CD14-positive monocyte (primary cell): ENCODE measurements at regions not wholly inside any gene's neighbourhood (a gene's known extent, or its start where the extent isn't known, plus 50 kb on each side); places are given as distances from the start of the nearest gene placed in this dataset.

Experiments
- DNase-seq, 3 donors: peaks; one replicate each; pipeline ENCODE4 v3.0.0-alpha.2; 2011 to 2022
- H2AFZ ChIP-seq: 2 replicates; pipeline ENCODE4 v1.6.0; 2012; ENCODE audit warnings: mild to moderate bottlenecking, low read depth, low read length, inconsistent platforms; ENCODE audit not compliant: insufficient read depth, poor library complexity, severe bottlenecking
- H3K27ac ChIP-seq, 2 donors: 1 replicate in 1 of 2; 2 replicates in 1 of 2; pipeline ENCODE4 v1.5.1; 2012 to 2013; ENCODE audit warnings: low read length in 2 of 2, control low read depth in 1 of 2, inconsistent platforms in 1 of 2, low read depth in 1 of 2, mild to moderate bottlenecking in 1 of 2
- H3K27me3 ChIP-seq, 2 donors: one replicate each; pipeline versions ENCODE4 v1.6.0 to v1.6.1; 2011 to 2013; ENCODE audit warnings: low read length in 2 of 2; ENCODE audit not compliant: control insufficient read depth in 2 of 2, insufficient read depth in 2 of 2
- H3K36me3 ChIP-seq, 2 donors: replicated peaks in 1 of 2; 1 replicate in 1 of 2; 2 replicates in 1 of 2; pipeline versions ENCODE4 v1.5.1 to v1.6.1; 2012 to 2013; ENCODE audit warnings: low read length in 2 of 2, control low read depth in 1 of 2, inconsistent platforms in 1 of 2, mild to moderate bottlenecking in 1 of 2; ENCODE audit not compliant: insufficient read depth in 2 of 2, control insufficient read depth in 1 of 2
- H3K4me1 ChIP-seq, 2 donors: 1 replicate in 1 of 2; 2 replicates in 1 of 2; pipeline versions ENCODE4 v1.5.1 to v1.6.1; 2012 to 2013; ENCODE audit warnings: low read length in 2 of 2, control low read depth in 1 of 2, inconsistent platforms in 1 of 2, mild to moderate bottlenecking in 1 of 2, moderate library complexity in 1 of 2; ENCODE audit not compliant: insufficient read depth in 2 of 2, control insufficient read depth in 1 of 2
- H3K4me2 ChIP-seq: replicated peaks from 2 replicates; pipeline ENCODE3; 2012; ENCODE audit warnings: low read length, moderate library complexity, mild to moderate bottlenecking; ENCODE audit not compliant: poor library complexity, severe bottlenecking; ENCODE audit errors: extremely low read depth
- H3K4me3 ChIP-seq, 3 experiments: fragments of 200-600 bp in 1 of 3; sonication (generic) in 1 of 3; replicated peaks in 1 of 3; 1 replicate in 2 of 3; 2 replicates in 1 of 3; pipeline ENCODE4 v1.5.1; 2011 to 2013; ENCODE audit warnings: low read length in 3 of 3, mild to moderate bottlenecking in 3 of 3, control low read depth in 2 of 3, low read depth in 2 of 3, inconsistent platforms in 1 of 3, moderate library complexity in 1 of 3
- H3K79me2 ChIP-seq: 2 replicates; pipeline ENCODE4 v1.6.0; 2012; ENCODE audit warnings: mild to moderate bottlenecking, control low read depth, inconsistent platforms, low read length, moderate library complexity; ENCODE audit not compliant: insufficient read depth
- H3K9ac ChIP-seq: 2 replicates; pipeline ENCODE4 v1.6.0; 2017; ENCODE audit warnings: low read length, mild to moderate bottlenecking; ENCODE audit not compliant: insufficient read depth, poor library complexity, severe bottlenecking
- H3K9me3 ChIP-seq, 2 donors: replicated peaks in 1 of 2; 1 replicate in 1 of 2; 2 replicates in 1 of 2; pipeline versions ENCODE4 v1.5.1 to v1.6.1; 2012 to 2013; ENCODE audit warnings: low read length in 2 of 2, control low read depth in 1 of 2; ENCODE audit not compliant: control insufficient read depth in 1 of 2, insufficient read depth in 1 of 2
- H4K20me1 ChIP-seq: 2 replicates; pipeline ENCODE4 v1.6.0; 2012; ENCODE audit warnings: mild to moderate bottlenecking, low read length, control low read depth, moderate library complexity; ENCODE audit not compliant: insufficient read depth
- H3K27ac Mint-ChIP-seq, 7 donors: one replicate each; pipeline ENCODE4 v1.8.0; 2020; ENCODE audit warnings: mild to moderate bottlenecking in 7 of 7, mixed read lengths in 7 of 7, moderate library complexity in 6 of 7, inconsistent platforms in 2 of 7
- H3K27me3 Mint-ChIP-seq, 3 donors: one replicate each; pipeline ENCODE4 v1.8.0; 2021 to 2022; ENCODE audit warnings: low read depth in 3 of 3, mild to moderate bottlenecking in 3 of 3, mixed read lengths in 3 of 3, moderate library complexity in 3 of 3, inconsistent platforms in 1 of 3
- H3K36me3 Mint-ChIP-seq, 2 donors: one replicate each; pipeline ENCODE4 v1.8.0; 2020; ENCODE audit warnings: mixed read lengths in 2 of 2, inconsistent platforms in 1 of 2, mild to moderate bottlenecking in 1 of 2
- H3K4me1 Mint-ChIP-seq: one replicate; pipeline ENCODE4 v1.8.0; 2020; ENCODE audit warnings: mild to moderate bottlenecking, mixed read lengths
- H3K4me3 Mint-ChIP-seq, 2 donors: one replicate each; pipeline ENCODE4 v1.8.0; 2020; ENCODE audit warnings: mild to moderate bottlenecking in 2 of 2, mixed read lengths in 2 of 2, moderate library complexity in 1 of 2
- H3K9me3 Mint-ChIP-seq, 7 donors: one replicate each; pipeline ENCODE4 v1.8.0; 2020 to 2022; ENCODE audit warnings: mixed read lengths in 7 of 7, mild to moderate bottlenecking in 6 of 7, moderate library complexity in 6 of 7, inconsistent platforms in 2 of 7
- WGBS: methylation state at CpG from one replicate; pipeline ENCODE4 v1.1.5; 2013; ENCODE audit warnings: missing lambda C conversion rate; ENCODE audit not compliant: insufficient coverage; 5-methylcytosine and 5-hydroxymethylcytosine counted together
- intact Hi-C, 2 donors: fragments of 100-400 bp; cut with micrococcal nuclease; formaldehyde crosslinking; loops; one replicate each; pipeline versions ENCODE4 v1.15.0 to v1.15.1; 2023
- TF ChIP-seq, protein P1 (sequence below): fragments of 200-600 bp; IDR thresholded peaks from one replicate; pipeline ENCODE4 v1.8.0; 2022; ENCODE audit warnings: antibody characterized with exemption, mild to moderate bottlenecking

- intact Hi-C loops = no loop called here
- Histone ChIP-seq H3K27ac (no peak overlapping the region), H2AFZ (no peak overlapping the region), H3K27me3 (no peaks in the 10 kb centered on the region), H3K79me2 (no peaks in the 10 kb centered on the region), H3K9me3 (peaks cover 0 to 11% of the 10 kb centered on the region in 2 donors), H3K4me3 (no peak overlapping the region), H3K4me1 (no peaks in the 10 kb centered on the region), H3K36me3 (no peaks in the 10 kb centered on the region), H3K9ac (no peak overlapping the region), H4K20me1 (no peaks in the 10 kb centered on the region), H3K4me2 (no peak overlapping the region)
- no peaks in the 10 kb centered on the region for H3K4me1 Mint-ChIP-seq
- peaks cover 0 to 14% (median 2%) of the 10 kb centered on the region in 7 donors for H3K9me3 Mint-ChIP-seq
- TF ChIP-seq, protein P1, sequence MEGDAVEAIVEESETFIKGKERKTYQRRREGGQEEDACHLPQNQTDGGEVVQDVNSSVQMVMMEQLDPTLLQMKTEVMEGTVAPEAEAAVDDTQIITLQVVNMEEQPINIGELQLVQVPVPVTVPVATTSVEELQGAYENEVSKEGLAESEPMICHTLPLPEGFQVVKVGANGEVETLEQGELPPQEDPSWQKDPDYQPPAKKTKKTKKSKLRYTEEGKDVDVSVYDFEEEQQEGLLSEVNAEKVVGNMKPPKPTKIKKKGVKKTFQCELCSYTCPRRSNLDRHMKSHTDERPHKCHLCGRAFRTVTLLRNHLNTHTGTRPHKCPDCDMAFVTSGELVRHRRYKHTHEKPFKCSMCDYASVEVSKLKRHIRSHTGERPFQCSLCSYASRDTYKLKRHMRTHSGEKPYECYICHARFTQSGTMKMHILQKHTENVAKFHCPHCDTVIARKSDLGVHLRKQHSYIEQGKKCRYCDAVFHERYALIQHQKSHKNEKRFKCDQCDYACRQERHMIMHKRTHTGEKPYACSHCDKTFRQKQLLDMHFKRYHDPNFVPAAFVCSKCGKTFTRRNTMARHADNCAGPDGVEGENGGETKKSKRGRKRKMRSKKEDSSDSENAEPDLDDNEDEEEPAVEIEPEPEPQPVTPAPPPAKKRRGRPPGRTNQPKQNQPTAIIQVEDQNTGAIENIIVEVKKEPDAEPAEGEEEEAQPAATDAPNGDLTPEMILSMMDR = no peak
- H3K4me3 Mint-ChIP-seq = no peak overlapping the region
- DNase-seq = no peak
- no peak overlapping the region for H3K27ac Mint-ChIP-seq
- H3K27me3 Mint-ChIP-seq = peaks cover 0 to 2% (median 0%) of the 10 kb centered on the region in 3 donors
- WGBS = 86% methylated on average over 3 of the region's 5 CpGs
- no peaks in the 10 kb centered on the region for H3K36me3 Mint-ChIP-seq
Measured at GRCh38 chr12:16716928-16717327, 111.0 kb upstream of the LMO3 start.

GRCh38 chr12:16692099-16692498 lies 86.1 kb upstream of the LMO3 start:
- Histone ChIP-seq H3K36me3 (no peaks in the 10 kb centered on the region), H3K4me1 (no peaks in the 10 kb centered on the region), H3K4me3 (no peak overlapping the region), H3K9ac (no peak overlapping the region), H2AFZ (no peak overlapping the region), H3K9me3 (peaks cover 0 to 2% of the 10 kb centered on the region in 2 donors), H3K27ac (no peak overlapping the region), H3K4me2 (no peak overlapping the region), H4K20me1 (no peaks in the 10 kb centered on the region), H3K79me2 (no peaks in the 10 kb centered on the region), H3K27me3 (no peaks in the 10 kb centered on the region)
- 100% methylated on average over 1 of the region's 3 CpGs for WGBS
- no peaks in the 10 kb centered on the region for H3K27me3 Mint-ChIP-seq
- peaks cover 0 to 5% (median 2%) of the 10 kb centered on the region in 7 donors for H3K9me3 Mint-ChIP-seq
- no peaks in the 10 kb centered on the region for H3K4me1 Mint-ChIP-seq
- H3K27ac Mint-ChIP-seq = no peak overlapping the region
- no peak for DNase-seq
- intact Hi-C loops = no loop called here
- H3K36me3 Mint-ChIP-seq = no peaks in the 10 kb centered on the region
- TF ChIP-seq, protein P1 = no peak
- H3K4me3 Mint-ChIP-seq = no peak overlapping the region
